A549 (cell line): ENCODE measurements at regions not wholly inside any gene's neighbourhood (a gene's known extent, or its start where the extent isn't known, plus 50 kb on each side); places are given as distances from the start of the nearest gene placed in this dataset.

Experiments used
- CHD2 ChIP-seq: fragments of 150-350 bp; IDR thresholded peaks from 2 replicates; pipeline ENCODE4 v1.6.1; 2014; ENCODE audit warnings: low read length; ENCODE audit not compliant: partially characterized antibody
- CTCF ChIP-seq: fragments of >200 bp; sonication (Bioruptor Twin); formaldehyde crosslinking; IDR thresholded peaks from 3 replicates; pipeline ENCODE4 v1.5.1; 2016
- EHMT2 ChIP-seq: fragments of 200-600 bp; sonication (generic); IDR thresholded peaks from 2 replicates; pipeline ENCODE4 v1.6.1; 2016; ENCODE audit warnings: antibody characterized with exemption, low read depth, mild to moderate bottlenecking, moderate library complexity
- MYC ChIP-seq: IDR thresholded peaks from 2 replicates; pipeline ENCODE4 v1.6.1; 2012; ENCODE audit warnings: mild to moderate bottlenecking, inconsistent platforms, low read length, improper control_type of control experiment, borderline replicate concordance
- RCOR1 ChIP-seq: fragments of 150-350 bp; IDR thresholded peaks from 2 replicates; pipeline ENCODE4 v1.6.1; 2014; ENCODE audit warnings: antibody characterized with exemption, low read length, low read depth
- ZC3H11A ChIP-seq: fragments of 450-650 bp; IDR thresholded peaks from 2 replicates; pipeline ENCODE4 v1.6.1; 2014; ENCODE audit warnings: antibody characterized with exemption, mild to moderate bottlenecking

- no peak for TF ChIP-seq CTCF
- TF ChIP-seq RCOR1, result no peak
- TF ChIP-seq EHMT2, result no peak
- no peak for TF ChIP-seq ZC3H11A
- TF ChIP-seq MYC, result no peak
- no peak for TF ChIP-seq CHD2
Observed at GRCh38 chr1:101135526-101135925, 101.3 kb upstream of the S1PR1 start.
